ENCODE measurements at regions not wholly inside any gene's neighbourhood (a gene's known extent, or its start where the extent isn't known, plus 50 kb on each side); places are given as distances from the start of the nearest gene placed in this dataset. TPM values are rescaled to one million over a fixed set of nuclear protein-coding genes. Genes with fewer than 3 reads are reported as not detected.

Small RNA genes lying in the stretch of these regions (microRNA-seq; reads per million reads assigned to microRNA genes)
- gene MIR6724-3 (ENCODE audit: borderline number of aligned reads) (not detected), gene MIR6724-4 (ENCODE audit: borderline number of aligned reads) (not detected)
